K562 (cell line): ENCODE measurements at regions not wholly inside any gene's neighbourhood (a gene's known extent, or its start where the extent isn't known, plus 50 kb on each side); places are given as distances from the start of the nearest gene placed in this dataset.
"Not testable (repeated sequence)": the region's sequence is repeated elsewhere in the genome, so short reads cannot be mapped to it uniquely, and the experiment has no call there.

Experiments used
- FOS ChIP-seq: IDR thresholded peaks from 3 replicates; pipeline ENCODE4 v1.6.1; 2011; ENCODE audit not compliant: insufficient read length; ENCODE audit errors: extremely low read depth
- MAX ChIP-seq: sonication (generic); formaldehyde crosslinking; IDR thresholded peaks from 2 replicates; pipeline ENCODE4 v1.9.0; 2022; ENCODE audit warnings: mild to moderate bottlenecking, missing genetic modification reagents
- NR3C1 ChIP-seq: sonication (generic); formaldehyde crosslinking; IDR thresholded peaks from 2 replicates; pipeline ENCODE4 v1.8.1; 2022; ENCODE audit warnings: missing genetic modification reagents
- TCF7 ChIP-seq: sonication (generic); IDR thresholded peaks from 2 replicates; pipeline ENCODE4 v1.6.1; 2016; ENCODE audit warnings: antibody characterized with exemption, borderline replicate concordance

- not testable (repeated sequence) for TF ChIP-seq FOS; TCF7; MAX (CRISPR knock-in tag); NR3C1 (CRISPR knock-in tag)
Observed at GRCh38 chr9:102174202-102174601, 435.8 kb upstream of the GRIN3A start.
